Fibroblast of lung (primary cell): ENCODE measurements at regions not wholly inside any gene's neighbourhood (a gene's known extent, or its start where the extent isn't known, plus 50 kb on each side); places are given as distances from the start of the nearest gene placed in this dataset.

Source experiments
- DNase-seq, 2 donors: peaks; one replicate each; pipeline versions ENCODE4 v3.0.0 to v3.0.0-alpha.2; 2010; ENCODE audit warnings: low read depth in 2 of 2
- H2AFZ ChIP-seq: 2 replicates; pipeline ENCODE4 v1.5.1; 2012; ENCODE audit warnings: low read length, control low read depth, inconsistent platforms
- H3K27ac ChIP-seq: 2 replicates; pipeline ENCODE4 v1.5.1; 2011; ENCODE audit warnings: low read length, control low read depth; ENCODE audit not compliant: insufficient read depth
- H3K27me3 ChIP-seq: 2 replicates; pipeline ENCODE4 v1.5.1; 2011; ENCODE audit warnings: mild to moderate bottlenecking, low read length; ENCODE audit not compliant: control insufficient read depth, insufficient read depth
- H3K36me3 ChIP-seq: 2 replicates; pipeline ENCODE4 v1.5.1; 2011; ENCODE audit warnings: low read length; ENCODE audit not compliant: control insufficient read depth, insufficient read depth
- H3K4me1 ChIP-seq: 2 replicates; pipeline ENCODE4 v1.5.1; 2011; ENCODE audit warnings: low read length; ENCODE audit not compliant: control insufficient read depth, insufficient read depth; ENCODE audit errors: extremely low read depth
- H3K4me2 ChIP-seq: 2 replicates; pipeline ENCODE4 v1.5.1; 2011; ENCODE audit warnings: low read length, control low read depth; ENCODE audit not compliant: insufficient read depth; ENCODE audit errors: extremely low read depth
- H3K4me3 ChIP-seq, 4 experiments: fragments of 200-600 bp in 1 of 4; sonication (generic) in 1 of 4; replicated peaks in 1 of 4; 2 replicates each; pipeline ENCODE4 v1.5.1; 2011 to 2016; ENCODE audit warnings: low read length in 4 of 4, low read depth in 3 of 4, mild to moderate bottlenecking in 3 of 4, control low read depth in 2 of 4, inconsistent platforms in 1 of 4, mixed read lengths in 1 of 4; ENCODE audit not compliant: insufficient read depth in 1 of 4; ENCODE audit errors: control extremely low read depth in 1 of 4
- H3K79me2 ChIP-seq: 2 replicates; pipeline ENCODE4 v1.5.1; 2012; ENCODE audit warnings: mild to moderate bottlenecking, low read length, inconsistent platforms; ENCODE audit not compliant: control insufficient read depth, insufficient read depth
- H3K9ac ChIP-seq: 2 replicates; pipeline ENCODE4 v1.5.1; 2011; ENCODE audit warnings: mild to moderate bottlenecking, low read length, control low read depth; ENCODE audit not compliant: insufficient read depth
- H3K9me3 ChIP-seq: 2 replicates; pipeline ENCODE4 v1.5.1; 2012; ENCODE audit warnings: low read depth, low read length; ENCODE audit not compliant: control insufficient read depth, insufficient read depth
- H4K20me1 ChIP-seq: 2 replicates; pipeline ENCODE4 v1.5.1; 2011; ENCODE audit warnings: low read length; ENCODE audit not compliant: control insufficient read depth, insufficient read depth; ENCODE audit errors: extremely low read depth
- EZH2 ChIP-seq: IDR thresholded peaks from 2 replicates; pipeline ENCODE4 v1.5.1; 2012; ENCODE audit warnings: low read length, control low read depth, mild to moderate bottlenecking; ENCODE audit errors: missing control alignments
- TF ChIP-seq, protein P1 (sequence below), 2 donors: IDR thresholded peaks in 1 of 2; conservative IDR thresholded peaks in 1 of 2; 1 replicate in 1 of 2; 2 replicates in 1 of 2; pipeline ENCODE4 v1.5.1; 2011 to 2012; ENCODE audit warnings: low read length in 2 of 2, control low read depth in 1 of 2, inconsistent platforms in 1 of 2, low read depth in 1 of 2, mild to moderate bottlenecking in 1 of 2

DNA sequence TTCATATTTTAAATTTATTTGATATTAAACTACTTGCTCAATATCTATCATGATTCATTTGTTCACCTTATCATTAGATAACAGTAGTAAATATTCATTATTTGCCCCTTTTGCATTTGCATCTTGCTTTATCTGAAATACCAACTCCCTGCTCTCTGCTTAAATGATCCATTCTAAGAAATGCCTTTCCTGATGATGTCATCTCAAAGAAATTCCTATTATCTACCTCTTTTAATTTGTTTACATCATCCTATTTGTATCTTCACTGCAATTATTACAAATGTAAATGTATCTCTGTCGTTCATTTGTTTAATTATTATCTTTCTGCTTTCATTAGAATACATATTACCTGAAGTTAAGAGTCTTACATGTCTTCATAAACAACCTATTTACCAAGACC, 549.9 kb downstream of the CBLN2 start:
- H3K79me2 ChIP-seq, result no peaks in the 10 kb centered on the region
- H3K27ac ChIP-seq, result no peak overlapping the region
- no peaks in the 10 kb centered on the region for H4K20me1 ChIP-seq
- no peak overlapping the region for H2AFZ ChIP-seq
- no peaks in the 10 kb centered on the region for H3K36me3 ChIP-seq
- no peak overlapping the region for H3K4me2 ChIP-seq
- H3K4me1 ChIP-seq, result no peaks in the 10 kb centered on the region
- TF ChIP-seq, protein P1, sequence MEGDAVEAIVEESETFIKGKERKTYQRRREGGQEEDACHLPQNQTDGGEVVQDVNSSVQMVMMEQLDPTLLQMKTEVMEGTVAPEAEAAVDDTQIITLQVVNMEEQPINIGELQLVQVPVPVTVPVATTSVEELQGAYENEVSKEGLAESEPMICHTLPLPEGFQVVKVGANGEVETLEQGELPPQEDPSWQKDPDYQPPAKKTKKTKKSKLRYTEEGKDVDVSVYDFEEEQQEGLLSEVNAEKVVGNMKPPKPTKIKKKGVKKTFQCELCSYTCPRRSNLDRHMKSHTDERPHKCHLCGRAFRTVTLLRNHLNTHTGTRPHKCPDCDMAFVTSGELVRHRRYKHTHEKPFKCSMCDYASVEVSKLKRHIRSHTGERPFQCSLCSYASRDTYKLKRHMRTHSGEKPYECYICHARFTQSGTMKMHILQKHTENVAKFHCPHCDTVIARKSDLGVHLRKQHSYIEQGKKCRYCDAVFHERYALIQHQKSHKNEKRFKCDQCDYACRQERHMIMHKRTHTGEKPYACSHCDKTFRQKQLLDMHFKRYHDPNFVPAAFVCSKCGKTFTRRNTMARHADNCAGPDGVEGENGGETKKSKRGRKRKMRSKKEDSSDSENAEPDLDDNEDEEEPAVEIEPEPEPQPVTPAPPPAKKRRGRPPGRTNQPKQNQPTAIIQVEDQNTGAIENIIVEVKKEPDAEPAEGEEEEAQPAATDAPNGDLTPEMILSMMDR (conservative IDR thresholded peaks at IDR 0.05 in 1 of 2, IDR thresholded peaks at IDR 0.05 in 1 of 2; ENCODE audit: low read depth in 1 of 2, low read length in 2 of 2), result no peak
- TF ChIP-seq EZH2, result no peak
- no peaks in the 10 kb centered on the region for H3K9me3 ChIP-seq
- no peak for DNase-seq
- no peaks in the 10 kb centered on the region for H3K27me3 ChIP-seq
- H3K9ac ChIP-seq, result no peak overlapping the region
- no peak overlapping the region for H3K4me3 ChIP-seq

DNA sequence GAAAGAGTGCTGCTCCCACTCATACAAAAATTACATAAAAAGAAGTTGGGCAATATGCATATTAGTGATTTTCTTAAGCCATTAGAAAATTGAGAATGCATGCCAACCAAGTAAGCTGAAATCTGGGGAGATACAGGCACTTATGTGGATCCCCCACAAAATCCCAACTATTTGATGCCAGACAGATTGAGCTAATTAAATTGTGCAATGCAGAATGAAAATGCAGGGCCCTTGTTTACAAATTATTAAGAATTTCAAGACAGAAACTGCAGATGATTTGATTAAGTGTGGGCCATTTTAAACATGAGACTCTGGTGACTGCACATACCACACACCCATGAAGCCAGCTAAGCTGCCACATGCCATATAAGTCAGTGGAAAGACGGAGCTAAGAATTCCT, 554.5 kb downstream of the CBLN2 start:
- no peaks in the 10 kb centered on the region for H3K79me2 ChIP-seq
- TF ChIP-seq, protein P1 (conservative IDR thresholded peaks at IDR 0.05 in 1 of 2, IDR thresholded peaks at IDR 0.05 in 1 of 2; ENCODE audit: low read depth in 1 of 2, low read length in 2 of 2), result no peak
- no peak for TF ChIP-seq EZH2
- no peak overlapping the region for H3K9ac ChIP-seq
- no peaks in the 10 kb centered on the region for H3K27me3 ChIP-seq
- H3K4me3 ChIP-seq, result no peak overlapping the region
- H3K36me3 ChIP-seq, result no peaks in the 10 kb centered on the region
- H4K20me1 ChIP-seq, result no peaks in the 10 kb centered on the region
- no peak overlapping the region for H2AFZ ChIP-seq
- H3K27ac ChIP-seq, result no peak overlapping the region
- H3K4me1 ChIP-seq, result no peaks in the 10 kb centered on the region
- H3K4me2 ChIP-seq, result no peak overlapping the region
- no peaks in the 10 kb centered on the region for H3K9me3 ChIP-seq
- DNase-seq, result no peak

DNA sequence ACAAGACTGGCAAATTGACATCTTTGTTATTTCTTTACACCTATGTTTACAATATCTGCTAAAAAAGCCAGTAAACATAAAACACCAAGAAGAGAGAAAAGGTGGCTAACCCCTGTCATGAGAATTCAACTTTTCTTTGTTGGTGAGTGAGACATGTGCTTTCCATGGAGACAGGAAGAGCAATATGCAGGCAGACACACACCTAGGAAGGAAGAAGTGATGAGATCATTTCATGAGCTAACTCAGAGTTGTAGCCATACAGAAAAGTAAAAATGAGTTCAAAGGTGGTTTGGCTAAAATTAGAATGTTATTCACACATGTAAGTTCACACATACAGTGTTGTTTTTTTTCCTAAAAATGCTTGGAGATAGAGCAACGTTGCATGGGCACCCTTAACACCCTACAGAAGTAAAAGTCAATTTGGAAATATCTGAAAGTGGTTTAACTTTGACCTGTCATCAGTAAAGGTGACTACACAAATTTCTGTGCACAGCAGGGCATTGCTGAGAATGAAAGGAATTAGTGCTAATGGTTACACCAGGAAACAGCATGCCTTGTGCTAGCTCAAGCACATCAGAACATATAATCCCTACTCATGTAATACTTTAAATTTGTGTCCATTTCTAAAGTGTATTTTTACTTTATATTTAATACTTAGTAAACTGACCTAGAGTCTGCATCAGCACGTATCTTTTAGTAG, 557.6 kb downstream of the CBLN2 start:
- no peak overlapping the region for H3K4me3 ChIP-seq
- TF ChIP-seq EZH2, result no peak
- TF ChIP-seq, protein P1 (conservative IDR thresholded peaks at IDR 0.05 in 1 of 2, IDR thresholded peaks at IDR 0.05 in 1 of 2; ENCODE audit: low read depth in 1 of 2, low read length in 2 of 2), result no peak

More for the DNA sequence above, 557.6 kb downstream of the CBLN2 start:
- Histone ChIP-seq H3K27ac (no peak overlapping the region), H2AFZ (no peak overlapping the region), H3K4me2 (no peak overlapping the region), H3K36me3 (no peaks in the 10 kb centered on the region), H3K27me3 (no peaks in the 10 kb centered on the region), H3K4me1 (no peaks in the 10 kb centered on the region), H4K20me1 (no peaks in the 10 kb centered on the region), H3K9me3 (no peaks in the 10 kb centered on the region), H3K79me2 (no peaks in the 10 kb centered on the region), H3K9ac (no peak overlapping the region)
- no peak for DNase-seq
